CD4-positive, alpha-beta T cell treated with Interleukin-4 for 1 hour (primary cell): ENCODE measurements at regions not wholly inside any gene's neighbourhood (a gene's known extent, or its start where the extent isn't known, plus 50 kb on each side); places are given as distances from the start of the nearest gene placed in this dataset.

Experiments used
- DNase-seq, 2 donors: peaks; one replicate each; pipeline ENCODE4 v3.0.0-alpha.2; 2020 to 2022

GRCh38 chr19:28834996-28835395 lies 378.0 kb downstream of the UQCRFS1 start:
- DNase-seq = no peak

GRCh38 chr19:28831462-28831861 lies 381.5 kb downstream of the UQCRFS1 start:
- DNase-seq = no peak

- no peak for DNase-seq
Measured at GRCh38 chr19:28829762-28830161, 383.2 kb downstream of the UQCRFS1 start.

- DNase-seq = no peak
Measured at GRCh38 chr19:28829359-28829758, 383.6 kb downstream of the UQCRFS1 start.

GRCh38 chr19:28828276-28828870 lies 384.6 kb downstream of the UQCRFS1 start:
- DNase-seq = no peak

- no peak for DNase-seq
Measured at GRCh38 chr19:28827382-28827781, 385.6 kb downstream of the UQCRFS1 start.

- DNase-seq = no peak
Measured at GRCh38 chr19:28823338-28823961, 389.5 kb downstream of the UQCRFS1 start.

- DNase-seq = no peak
Measured at GRCh38 chr19:28820289-28820688, 392.7 kb downstream of the UQCRFS1 start.

GRCh38 chr19:28815257-28815656 lies 397.7 kb downstream of the UQCRFS1 start:
- no peak for DNase-seq

GRCh38 chr19:28794301-28794700 lies 418.6 kb downstream of the UQCRFS1 start:
- no peak for DNase-seq

GRCh38 chr19:28793391-28794168 lies 419.4 kb downstream of the UQCRFS1 start:
- no peak for DNase-seq

GRCh38 chr19:28785971-28786370 lies 427.0 kb downstream of the UQCRFS1 start:
- DNase-seq = no peak

GRCh38 chr19:28764066-28764465 lies 448.9 kb downstream of the UQCRFS1 start:
- no peak for DNase-seq

GRCh38 chr19:28746478-28746877 lies 466.5 kb downstream of the UQCRFS1 start:
- no peak for DNase-seq

GRCh38 chr19:28744943-28745342 lies 468.0 kb downstream of the UQCRFS1 start:
- no peak for DNase-seq

- no peak for DNase-seq
Measured at GRCh38 chr19:28744014-28744413, 468.9 kb downstream of the UQCRFS1 start.

GRCh38 chr19:28737021-28737895 lies 475.7 kb downstream of the UQCRFS1 start:
- DNase-seq = peak in 1 of 2 donors; percentile 36

- no peak for DNase-seq
Measured at GRCh38 chr19:28736528-28736927, 476.4 kb downstream of the UQCRFS1 start.

GRCh38 chr19:28731577-28731976 lies 481.4 kb downstream of the UQCRFS1 start:
- DNase-seq = no peak

GRCh38 chr19:28730791-28731512 lies 482.0 kb downstream of the UQCRFS1 start:
- no peak for DNase-seq

GRCh38 chr19:28727480-28728159 lies 485.3 kb downstream of the UQCRFS1 start:
- peak in 1 of 2 donors; percentile 41 for DNase-seq
